ENCODE measurements at regions not wholly inside any gene's neighbourhood (a gene's known extent, or its start where the extent isn't known, plus 50 kb on each side); places are given as distances from the start of the nearest gene placed in this dataset.

- no peak for TF ChIP-seq EP300 (IDR thresholded peaks at IDR 0.05)
- TF ChIP-seq, protein P1, sequence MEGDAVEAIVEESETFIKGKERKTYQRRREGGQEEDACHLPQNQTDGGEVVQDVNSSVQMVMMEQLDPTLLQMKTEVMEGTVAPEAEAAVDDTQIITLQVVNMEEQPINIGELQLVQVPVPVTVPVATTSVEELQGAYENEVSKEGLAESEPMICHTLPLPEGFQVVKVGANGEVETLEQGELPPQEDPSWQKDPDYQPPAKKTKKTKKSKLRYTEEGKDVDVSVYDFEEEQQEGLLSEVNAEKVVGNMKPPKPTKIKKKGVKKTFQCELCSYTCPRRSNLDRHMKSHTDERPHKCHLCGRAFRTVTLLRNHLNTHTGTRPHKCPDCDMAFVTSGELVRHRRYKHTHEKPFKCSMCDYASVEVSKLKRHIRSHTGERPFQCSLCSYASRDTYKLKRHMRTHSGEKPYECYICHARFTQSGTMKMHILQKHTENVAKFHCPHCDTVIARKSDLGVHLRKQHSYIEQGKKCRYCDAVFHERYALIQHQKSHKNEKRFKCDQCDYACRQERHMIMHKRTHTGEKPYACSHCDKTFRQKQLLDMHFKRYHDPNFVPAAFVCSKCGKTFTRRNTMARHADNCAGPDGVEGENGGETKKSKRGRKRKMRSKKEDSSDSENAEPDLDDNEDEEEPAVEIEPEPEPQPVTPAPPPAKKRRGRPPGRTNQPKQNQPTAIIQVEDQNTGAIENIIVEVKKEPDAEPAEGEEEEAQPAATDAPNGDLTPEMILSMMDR (IDR thresholded peaks at IDR 0.05) = no peak
These were observed 62.8 kb downstream of the IRF2BP2 start for GRCh38 chr1:234546890-234547788.
